Mesothelial cell of epicardium (in vitro differentiated cells): ENCODE measurements at regions not wholly inside any gene's neighbourhood (a gene's known extent, or its start where the extent isn't known, plus 50 kb on each side); places are given as distances from the start of the nearest gene placed in this dataset.

Source experiments
- DNase-seq, 2 experiments: peaks; one replicate each; pipeline ENCODE4 v3.0.0; 2021; ENCODE audit warnings: low spot score in 2 of 2; ENCODE audit not compliant: unreplicated experiment in 2 of 2
- H3K27ac Mint-ChIP-seq: 2 replicates; pipeline ENCODE4 v1.8.0; 2021; ENCODE audit warnings: mixed read lengths
- H3K27me3 Mint-ChIP-seq: 2 replicates; pipeline ENCODE4 v1.8.0; 2021; ENCODE audit warnings: low read depth, mixed read lengths
- H3K36me3 Mint-ChIP-seq: 2 replicates; pipeline ENCODE4 v1.8.0; 2021; ENCODE audit warnings: mixed read lengths
- H3K4me1 Mint-ChIP-seq: 2 replicates; pipeline ENCODE4 v1.8.0; 2021; ENCODE audit warnings: mixed read lengths
- H3K4me3 Mint-ChIP-seq: 2 replicates; pipeline ENCODE4 v1.8.0; 2021; ENCODE audit warnings: mild to moderate bottlenecking, moderate library complexity, mixed read lengths
- H3K9me3 Mint-ChIP-seq: 2 replicates; pipeline ENCODE4 v1.8.0; 2021; ENCODE audit warnings: mixed read lengths
- CTCF ChIP-seq: fragments of 200-600 bp; sonication (generic); IDR thresholded peaks from one replicate; pipeline ENCODE4 v1.5.0; 2021; ENCODE audit warnings: antibody characterized with exemption; ENCODE audit not compliant: unreplicated experiment

- Mint-ChIP-seq H3K4me1 (no peaks in the 10 kb centered on the region), H3K4me3 (no peak overlapping the region), H3K27ac (no peak overlapping the region), H3K9me3 (no peaks in the 10 kb centered on the region), H3K27me3 (peaks cover 2% of the 10 kb centered on the region), H3K36me3 (no peaks in the 10 kb centered on the region)
- TF ChIP-seq CTCF = no peak
- DNase-seq = no peak
Measured at GRCh38 chr10:8894148-8894547, 839.7 kb downstream of the GATA3 start.

GRCh38 chr10:8897769-8898168 is 843.3 kb downstream of the GATA3 start:
- TF ChIP-seq CTCF = no peak
- Mint-ChIP-seq H3K9me3 (no peaks in the 10 kb centered on the region), H3K4me3 (no peak overlapping the region), H3K27me3 (peaks cover 2% of the 10 kb centered on the region), H3K36me3 (no peaks in the 10 kb centered on the region), H3K4me1 (no peaks in the 10 kb centered on the region), H3K27ac (no peak overlapping the region)
- no peak for DNase-seq

- H3K4me1 Mint-ChIP-seq = no peaks in the 10 kb centered on the region
- H3K9me3 Mint-ChIP-seq = no peaks in the 10 kb centered on the region
- H3K4me3 Mint-ChIP-seq = no peak overlapping the region
- no peaks in the 10 kb centered on the region for H3K27me3 Mint-ChIP-seq
- no peak overlapping the region for H3K27ac Mint-ChIP-seq
- TF ChIP-seq CTCF = no peak
- DNase-seq = no peak
- no peaks in the 10 kb centered on the region for H3K36me3 Mint-ChIP-seq
Measured at GRCh38 chr10:8898745-8899330, 844.4 kb downstream of the GATA3 start.

GRCh38 chr10:8902926-8903325 is 848.4 kb downstream of the GATA3 start:
- no peak overlapping the region for H3K4me3 Mint-ChIP-seq
- H3K36me3 Mint-ChIP-seq = no peaks in the 10 kb centered on the region
- TF ChIP-seq CTCF = no peak
- DNase-seq = no peak
- peaks cover 12% of the 10 kb centered on the region for H3K27me3 Mint-ChIP-seq
- H3K9me3 Mint-ChIP-seq = no peaks in the 10 kb centered on the region
- H3K27ac Mint-ChIP-seq = no peak overlapping the region
- H3K4me1 Mint-ChIP-seq = no peaks in the 10 kb centered on the region

GRCh38 chr10:8908013-8908412 is 853.5 kb downstream of the GATA3 start:
- H3K4me1 Mint-ChIP-seq = peaks cover 18% of the 10 kb centered on the region
- TF ChIP-seq CTCF = no peak
- peaks cover 13% of the 10 kb centered on the region for H3K27me3 Mint-ChIP-seq
- no peak overlapping the region for H3K27ac Mint-ChIP-seq
- H3K4me3 Mint-ChIP-seq = no peak overlapping the region
- H3K9me3 Mint-ChIP-seq = no peaks in the 10 kb centered on the region
- DNase-seq = no peak
- no peaks in the 10 kb centered on the region for H3K36me3 Mint-ChIP-seq

- no peak for TF ChIP-seq CTCF
- Mint-ChIP-seq H3K27ac (no peak overlapping the region), H3K4me3 (no peak overlapping the region), H3K9me3 (no peaks in the 10 kb centered on the region), H3K4me1 (peaks cover 27% of the 10 kb centered on the region), H3K36me3 (no peaks in the 10 kb centered on the region), H3K27me3 (peaks cover 9% of the 10 kb centered on the region)
- no peak for DNase-seq
Measured at GRCh38 chr10:8910314-8910713, 855.8 kb downstream of the GATA3 start.
